ENCODE measurements at regions not wholly inside any gene's neighbourhood (a gene's known extent, or its start where the extent isn't known, plus 50 kb on each side); places are given as distances from the start of the nearest gene placed in this dataset.
"Not testable (repeated sequence)": the region's sequence is repeated elsewhere in the genome, so short reads cannot be mapped to it uniquely, and the experiment has no call there.

GRCh38 chr5:17400724-17401469 is 97.1 kb upstream of the TAF11L2 start:
- peak; percentile 33 for DNase-seq (ENCODE audit: low read depth)

DNA sequence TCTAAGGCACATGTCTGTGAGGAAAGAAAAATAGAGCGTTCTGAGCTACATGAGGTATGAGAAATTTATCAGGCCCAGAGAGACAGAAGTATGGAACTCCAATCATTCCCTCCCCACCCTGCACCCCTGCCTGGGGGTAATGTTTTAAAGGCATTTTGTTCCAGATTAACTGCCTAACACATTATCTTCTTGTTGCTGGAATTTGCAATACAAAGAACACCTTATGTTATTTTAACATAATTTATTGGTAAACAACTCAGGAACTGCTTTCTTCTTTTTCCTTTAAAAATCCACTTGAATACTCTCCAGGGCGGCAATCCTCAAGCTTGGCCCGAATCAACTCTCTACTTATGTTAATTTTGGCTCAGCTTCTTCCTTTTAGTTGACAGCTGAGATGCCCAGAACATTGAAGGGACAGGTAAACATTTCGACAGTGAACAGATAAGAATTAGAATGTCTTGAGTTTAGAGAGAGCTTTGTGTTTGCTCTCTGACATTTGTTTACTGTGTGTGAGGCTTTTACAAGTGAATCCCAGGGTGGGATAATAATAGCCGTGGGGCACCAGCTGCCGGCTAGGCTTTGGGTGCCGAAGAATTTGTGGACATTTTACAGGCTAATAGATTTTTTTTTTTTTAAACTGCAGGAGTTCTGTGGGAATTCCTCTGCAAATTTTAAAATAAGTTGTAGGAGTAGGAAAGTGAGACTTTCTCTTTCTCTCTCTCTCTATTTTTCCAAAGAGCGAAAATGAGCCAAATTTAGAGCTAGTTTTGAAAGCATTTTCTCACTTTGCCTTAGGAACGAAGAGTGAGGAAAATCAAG is 96.4 kb upstream of the TAF11L2 start:
- no peak for DNase-seq (ENCODE audit: low read depth)

DNA sequence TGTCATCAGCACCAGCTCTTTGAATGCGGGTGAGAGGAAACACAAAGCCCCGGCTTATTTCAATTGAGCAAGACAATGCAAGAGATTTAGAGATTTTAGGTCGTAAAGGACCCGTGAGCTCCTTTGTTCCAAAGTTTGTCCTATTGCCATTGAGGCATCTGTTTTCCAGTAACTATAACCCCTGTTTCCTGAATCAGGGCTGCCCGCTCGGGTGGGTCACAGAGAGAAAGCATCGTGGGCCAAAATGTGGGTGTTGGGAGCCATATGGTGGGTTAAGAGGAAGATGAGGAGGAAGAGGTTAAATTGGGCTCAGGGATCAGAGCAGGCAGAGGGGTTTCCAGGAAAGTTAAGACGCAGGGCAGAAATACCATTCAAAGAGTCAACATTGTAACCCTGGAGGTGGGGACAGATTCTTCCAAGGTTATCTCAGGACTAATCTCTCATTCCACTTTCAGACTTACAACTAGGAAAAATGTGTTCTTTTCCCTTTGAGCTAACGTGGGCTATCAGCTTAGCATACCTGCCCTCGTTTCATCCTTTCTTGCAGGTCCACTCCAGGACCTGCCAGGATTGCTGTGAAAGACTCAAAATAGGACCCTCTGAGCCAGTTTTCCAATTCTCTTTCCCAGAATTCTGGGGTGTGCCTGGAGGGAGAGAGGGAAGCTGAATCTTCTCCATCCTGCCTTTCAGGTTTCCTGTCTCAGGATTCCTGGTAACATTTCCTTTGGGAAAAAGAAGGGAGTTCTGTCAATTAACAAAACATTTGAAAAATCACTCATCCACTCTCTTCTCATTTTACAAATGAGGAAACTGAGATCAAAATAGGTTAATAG is 95.5 kb upstream of the TAF11L2 start:
- no peak for DNase-seq (ENCODE audit: low read depth)

DNA sequence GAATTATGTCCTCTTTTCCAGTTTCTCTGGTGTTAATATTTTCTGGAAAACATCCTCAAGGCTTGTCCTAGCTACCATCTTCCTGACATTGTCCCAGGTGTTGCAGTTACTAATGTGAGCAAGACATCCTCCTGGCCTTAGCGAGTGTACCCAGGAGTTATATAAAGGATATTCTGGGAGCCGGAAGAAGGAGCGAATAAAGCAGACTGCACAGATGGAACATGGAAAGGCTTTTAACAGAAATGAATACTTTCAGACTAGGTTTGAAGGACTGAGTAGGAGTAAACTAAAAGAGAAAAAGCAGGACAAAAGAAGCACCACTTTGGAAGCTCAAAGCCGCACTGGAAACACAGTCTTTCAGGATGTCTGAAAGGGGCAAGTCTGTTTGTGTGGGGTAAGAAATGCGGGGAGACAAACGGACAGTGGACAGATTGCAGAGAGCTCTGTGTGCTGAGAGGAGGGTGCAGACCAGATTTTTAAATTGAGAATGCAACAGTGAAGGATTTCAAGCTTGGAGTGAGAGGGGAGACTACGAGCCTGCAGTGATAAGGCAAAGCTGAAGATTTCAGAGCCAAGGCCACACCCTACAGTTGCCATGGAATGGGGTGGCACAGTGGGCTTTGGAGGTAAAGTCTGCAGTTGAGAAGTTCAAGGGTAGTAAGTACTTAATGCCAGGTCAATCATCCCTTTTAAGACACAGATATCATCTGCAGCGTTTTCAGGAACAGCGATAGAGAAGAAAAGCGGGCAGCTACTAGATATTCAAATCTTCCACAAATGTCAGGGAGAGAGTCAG is 94.1 kb upstream of the TAF11L2 start:
- no peak for DNase-seq (ENCODE audit: low read depth)

DNA sequence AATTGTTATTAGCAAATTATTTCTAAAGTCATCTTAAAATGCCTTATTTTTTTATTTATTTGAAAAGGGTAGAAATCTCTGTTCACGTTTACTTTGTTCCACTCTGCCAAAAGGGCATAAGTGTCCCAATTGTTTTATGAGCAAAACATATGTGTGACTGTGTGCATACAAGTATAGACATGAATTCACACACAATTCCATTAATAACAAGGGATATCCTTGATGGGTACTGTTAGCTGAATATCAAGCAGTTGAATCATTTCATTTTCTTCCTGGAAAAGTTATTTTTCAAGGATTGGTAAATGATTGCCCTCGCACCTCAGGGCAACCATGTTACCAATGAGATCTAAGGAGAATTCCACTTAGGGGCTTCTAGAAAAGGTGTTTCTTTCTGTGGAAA is 92.1 kb upstream of the TAF11L2 start:
- no peak for DNase-seq (ENCODE audit: low read depth)

DNA sequence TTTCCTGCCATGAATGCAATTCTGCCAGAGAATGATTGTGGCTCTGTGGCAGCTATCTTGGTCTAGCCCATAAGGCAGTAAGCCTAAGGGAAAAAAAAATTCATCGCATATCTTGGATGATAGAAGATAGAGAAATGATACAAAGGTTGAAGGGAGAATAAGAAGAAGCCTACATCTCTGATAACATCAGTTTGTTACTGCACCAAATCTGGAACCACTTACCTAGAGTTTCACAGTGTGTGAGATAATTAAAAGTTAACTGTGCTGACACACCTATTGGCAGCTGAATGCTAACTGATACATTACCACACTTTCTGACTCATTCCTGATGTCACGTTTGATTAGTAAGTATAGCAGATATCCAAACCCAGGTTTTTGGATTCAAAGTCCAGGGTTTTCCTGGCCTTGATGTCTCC is 91.6 kb upstream of the TAF11L2 start:
- DNase-seq (ENCODE audit: low read depth) = no peak

DNA sequence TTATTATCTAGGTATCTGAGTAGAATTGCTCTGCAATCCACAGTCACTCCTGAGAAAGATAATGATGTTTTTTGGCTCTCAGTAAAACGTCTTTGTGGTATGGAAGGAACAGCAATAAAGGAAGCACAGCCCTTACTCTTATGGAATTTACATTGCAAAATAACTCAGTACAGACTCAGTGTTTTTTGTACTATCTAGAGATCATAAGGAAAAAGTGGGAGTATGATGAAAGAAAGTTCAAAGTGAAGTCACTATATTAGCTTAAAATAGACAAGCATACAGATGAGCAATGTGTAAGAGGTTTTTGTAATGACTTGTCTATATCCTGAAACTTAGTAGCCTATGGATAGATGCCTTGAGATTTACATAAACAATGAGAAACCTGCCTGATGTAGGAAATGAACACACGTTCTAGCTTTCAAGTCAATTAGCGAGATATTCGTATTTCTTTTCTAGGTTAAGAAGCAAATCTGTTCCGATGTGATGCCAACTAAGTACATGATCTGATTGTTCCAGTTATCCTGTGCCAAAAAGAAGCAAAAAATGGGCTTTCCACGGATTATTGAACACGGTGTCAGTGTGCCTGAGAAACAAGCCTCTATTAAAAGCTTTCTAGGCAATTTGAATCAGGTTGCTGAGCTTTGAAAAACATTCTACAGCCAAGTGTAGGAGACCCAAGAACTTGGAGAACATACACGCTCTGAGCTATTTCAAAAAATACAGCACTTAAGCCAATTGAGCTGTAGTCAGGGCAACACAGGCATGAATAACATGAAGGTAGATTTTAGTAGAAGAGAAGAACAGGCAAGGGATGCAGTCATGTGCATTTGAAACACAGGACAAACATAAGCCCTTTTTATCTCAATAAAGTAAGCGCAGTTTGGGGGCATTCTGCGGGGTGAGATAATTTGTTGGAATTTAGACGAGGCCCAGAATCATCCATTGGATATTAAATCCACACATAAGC is 86.3 kb upstream of the TAF11L2 start:
- peak; percentile 88 for DNase-seq (ENCODE audit: low read depth)

- no peak for DNase-seq (ENCODE audit: low read depth)
These were observed 85.0 kb upstream of the TAF11L2 start for GRCh38 chr5:17412760-17413671.

DNA sequence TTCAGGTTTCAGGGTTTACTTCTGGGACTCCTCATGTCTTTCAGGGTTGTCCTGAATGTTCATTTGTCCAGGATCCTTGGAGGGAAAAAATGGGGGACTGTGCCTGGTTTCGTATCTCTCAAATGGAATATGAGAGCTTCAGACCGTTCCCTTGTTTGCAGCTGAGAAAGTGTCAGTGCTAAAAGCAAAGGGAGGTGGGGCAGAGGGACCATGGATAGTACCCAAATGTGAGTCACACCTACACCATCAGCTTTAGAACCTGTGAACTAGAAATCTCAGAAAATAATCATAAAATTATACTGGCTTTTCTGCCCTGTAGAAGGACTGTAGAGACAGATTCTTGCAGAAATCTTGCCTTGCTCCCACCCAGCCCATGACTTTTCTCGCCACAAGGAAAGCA is 84.3 kb upstream of the TAF11L2 start:
- no peak for DNase-seq (ENCODE audit: low read depth)

DNA sequence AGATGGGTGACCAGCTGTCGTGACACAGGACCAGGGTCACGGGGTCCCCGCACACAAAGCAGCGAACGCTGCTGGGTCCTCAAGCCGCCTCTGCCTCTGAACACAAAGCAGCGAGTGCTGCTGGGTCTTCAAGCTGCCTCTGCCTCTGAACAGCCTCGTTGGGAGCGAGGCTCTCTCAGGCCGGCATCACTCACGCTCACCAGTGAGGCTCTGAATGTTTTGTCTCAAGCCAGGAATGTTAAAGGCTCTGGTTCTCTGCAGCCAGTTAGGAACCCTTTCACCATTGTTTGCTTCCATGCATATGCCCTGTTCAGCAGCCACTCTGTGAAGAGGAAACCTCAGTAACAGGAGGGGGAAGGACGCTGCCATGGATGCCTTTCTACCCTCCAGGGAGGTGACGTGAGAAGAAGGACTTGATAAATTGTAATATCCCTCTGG is 82.7 kb upstream of the TAF11L2 start:
- no peak for DNase-seq (ENCODE audit: low read depth)

- DNase-seq (ENCODE audit: low read depth) = not testable (repeated sequence)
These were observed 81.7 kb upstream of the TAF11L2 start for GRCh38 chr5:17416374-17416773.

GRCh38 chr5:17424674-17425073 is 73.4 kb upstream of the TAF11L2 start:
- DNase-seq (ENCODE audit: low read depth) = no peak

DNA sequence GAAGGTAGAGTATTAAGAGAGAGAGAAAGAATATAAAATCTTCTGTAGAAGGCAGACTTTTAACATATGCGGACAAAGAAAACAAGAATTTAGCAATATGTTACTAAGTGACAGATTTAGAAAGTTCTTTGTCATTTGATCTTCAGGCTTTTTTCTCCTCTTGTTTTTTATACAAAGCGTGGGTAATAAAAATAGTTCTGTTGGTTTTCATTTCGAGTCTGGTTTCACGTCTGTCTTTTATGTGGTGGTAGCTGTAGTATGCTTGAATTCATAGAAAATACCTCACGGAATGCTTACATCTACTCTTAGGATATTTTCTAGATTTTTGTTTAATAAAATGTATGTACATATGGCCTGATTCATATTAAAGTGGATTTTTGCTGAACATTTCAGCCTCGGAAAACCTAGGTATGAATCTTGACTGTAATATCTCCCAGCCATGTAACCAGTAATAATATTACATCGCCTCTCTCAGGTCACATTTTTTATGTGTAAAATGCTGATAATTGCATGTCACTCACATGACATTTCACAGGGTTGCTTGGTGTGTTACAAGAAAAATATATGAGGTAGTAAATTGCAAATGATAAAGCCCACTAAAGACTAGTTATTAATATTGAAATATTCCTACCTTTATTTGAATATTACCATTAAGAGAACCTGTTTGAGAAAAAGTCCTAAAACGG is 72.5 kb upstream of the TAF11L2 start:
- DNase-seq (ENCODE audit: low read depth) = no peak

GRCh38 chr5:17426104-17426749 is 71.8 kb upstream of the TAF11L2 start:
- DNase-seq (ENCODE audit: low read depth) = no peak

DNA sequence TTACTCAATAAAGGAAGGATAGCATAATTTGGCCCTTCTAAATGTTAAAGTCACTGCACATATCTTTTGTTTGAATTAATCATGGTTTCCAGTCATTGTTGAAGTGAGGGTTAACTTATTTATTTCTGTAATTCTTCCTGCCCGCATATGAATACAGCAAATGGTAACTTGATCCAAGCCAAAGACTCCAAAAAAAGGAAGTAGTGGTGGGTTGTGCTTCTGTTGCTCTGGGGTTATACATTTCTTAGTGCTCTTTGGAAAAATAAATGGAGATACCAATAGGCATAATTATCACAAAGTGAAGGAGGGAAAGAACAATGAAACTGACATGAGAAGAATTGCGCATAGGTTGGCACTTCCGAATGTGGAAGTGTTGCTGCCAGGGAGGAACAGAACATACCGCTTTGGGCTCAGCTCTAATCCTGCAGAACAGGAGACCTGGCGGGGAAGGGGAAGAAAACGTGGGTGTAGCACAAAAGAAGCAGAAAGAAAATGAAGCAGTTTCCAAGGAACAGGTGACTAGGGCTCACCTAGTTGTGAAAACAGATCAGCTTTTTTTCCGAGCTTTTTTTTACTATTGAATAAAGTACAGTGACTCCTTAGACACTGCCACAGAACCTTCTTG is 69.7 kb upstream of the TAF11L2 start:
- no peak for DNase-seq (ENCODE audit: low read depth)

DNA sequence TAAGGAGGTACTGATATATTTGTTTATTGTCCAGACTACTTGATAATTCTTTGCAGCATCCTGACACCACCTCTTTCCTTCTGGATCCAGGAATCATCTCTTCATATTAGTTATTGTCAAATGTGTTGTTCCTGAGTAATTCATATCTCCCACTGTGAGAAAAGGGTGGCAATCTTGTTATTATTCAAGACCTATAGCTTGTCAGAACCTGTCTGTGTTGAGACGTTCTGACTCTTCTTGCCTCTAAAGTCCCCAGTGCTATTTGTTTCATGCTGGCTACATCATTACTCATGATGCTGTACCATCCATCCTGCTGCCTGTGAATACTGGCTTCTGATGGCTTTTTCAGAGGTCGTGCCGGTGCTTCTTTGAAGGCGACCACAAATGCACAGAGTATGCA is 68.7 kb upstream of the TAF11L2 start:
- DNase-seq (ENCODE audit: low read depth) = no peak

DNA sequence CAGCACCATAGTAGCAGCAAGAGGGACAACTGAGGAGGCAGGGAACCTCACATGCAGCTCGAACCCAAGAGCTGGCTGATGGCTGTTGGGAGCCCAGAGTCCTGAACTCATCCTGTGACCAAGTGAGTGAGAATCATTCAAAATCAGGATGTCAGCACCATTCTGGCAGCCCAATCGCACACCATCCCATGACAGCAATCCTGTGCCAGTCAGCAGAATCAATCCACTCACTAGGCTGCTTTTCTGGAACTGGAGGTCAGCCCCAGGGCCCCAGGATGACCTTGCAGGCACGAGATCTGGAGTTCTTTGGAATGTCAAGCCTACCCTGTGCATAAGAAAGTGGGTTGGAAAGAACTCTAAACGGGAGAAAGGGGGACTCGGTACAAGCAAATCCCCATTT is 67.8 kb upstream of the TAF11L2 start:
- no peak for DNase-seq (ENCODE audit: low read depth)

All from amniotic epithelial cell (primary cell).